HG03060 (cell line): ENCODE measurements at regions not wholly inside any gene's neighbourhood (a gene's known extent, or its start where the extent isn't known, plus 50 kb on each side); places are given as distances from the start of the nearest gene placed in this dataset.
"Not testable (repeated sequence)": the region's sequence is repeated elsewhere in the genome, so short reads cannot be mapped to it uniquely, and the experiment has no call there.

ENCODE experiments used
- ATAC-seq: cut with Tn5 transposase; IDR thresholded peaks from one replicate; pipeline ENCODE4 v1.9.1; 2021; ENCODE audit warnings: low read depth, moderate number of reproducible peaks; ENCODE audit not compliant: unreplicated experiment

- ATAC-seq: no peak
These were observed 158.4 kb upstream of the SRD5A2 start for GRCh38 chr2:31739161-31739560.

GRCh38 chr2:31736695-31737454, 156.1 kb upstream of the SRD5A2 start:
- no peak for ATAC-seq

- no peak for ATAC-seq
These were observed 155.0 kb upstream of the SRD5A2 start for GRCh38 chr2:31735716-31736115.

GRCh38 chr2:31729442-31730092, 148.8 kb upstream of the SRD5A2 start:
- ATAC-seq: no peak

GRCh38 chr2:31729065-31729439, 148.3 kb upstream of the SRD5A2 start:
- no peak for ATAC-seq

- ATAC-seq: no peak
These were observed 147.8 kb upstream of the SRD5A2 start for GRCh38 chr2:31728406-31729064.

- ATAC-seq: no peak
These were observed 145.7 kb upstream of the SRD5A2 start for GRCh38 chr2:31726457-31726856.

GRCh38 chr2:31725444-31725843, 144.7 kb upstream of the SRD5A2 start:
- no peak for ATAC-seq

- no peak for ATAC-seq
These were observed 131.0 kb upstream of the SRD5A2 start for GRCh38 chr2:31711737-31712136.

- no peak for ATAC-seq
These were observed 129.4 kb upstream of the SRD5A2 start for GRCh38 chr2:31710121-31710520.

GRCh38 chr2:31707992-31708391, 127.3 kb upstream of the SRD5A2 start:
- ATAC-seq: no peak

GRCh38 chr2:31704561-31705212, 123.9 kb upstream of the SRD5A2 start:
- no peak for ATAC-seq

- ATAC-seq: no peak
These were observed 122.5 kb upstream of the SRD5A2 start for GRCh38 chr2:31703253-31703652.

GRCh38 chr2:31698722-31699121, 118.0 kb upstream of the SRD5A2 start:
- no peak for ATAC-seq

- no peak for ATAC-seq
These were observed 115.3 kb upstream of the SRD5A2 start for GRCh38 chr2:31696068-31696467.

- no peak for ATAC-seq
These were observed 113.7 kb upstream of the SRD5A2 start for GRCh38 chr2:31694444-31694843.

GRCh38 chr2:31693882-31694281, 113.1 kb upstream of the SRD5A2 start:
- no peak for ATAC-seq

GRCh38 chr2:31688282-31688681, 107.5 kb upstream of the SRD5A2 start:
- ATAC-seq: no peak

- not testable (repeated sequence) for ATAC-seq
These were observed 102.8 kb upstream of the SRD5A2 start for GRCh38 chr2:31683506-31683905.

- ATAC-seq: no peak
These were observed 94.8 kb upstream of the SRD5A2 start for GRCh38 chr2:31675485-31675901.

- no peak for ATAC-seq
These were observed 93.7 kb upstream of the SRD5A2 start for GRCh38 chr2:31674446-31674845.
